GM12878 (cell line): ENCODE measurements at regions not wholly inside any gene's neighbourhood (a gene's known extent, or its start where the extent isn't known, plus 50 kb on each side); places are given as distances from the start of the nearest gene placed in this dataset.

Experiments used
- ATAC-seq: fragments of 200-7000 bp; cut with Tn5 transposase; 3 replicates; pipeline ENCODE4 v1.9.1; 2020; ENCODE audit warnings: mild to moderate bottlenecking, moderate library complexity
- BruUV-seq: library from RNA; stranded (reverse); fragments of 400-500 nt; replicated peaks from 2 replicates; lab custom pipeline; 2021; lab: Mats Ljungman, UMichigan
- CTCF ChIA-PET: fragments of 300-600 bp; sonication (Branson Sonifier 250); formaldehyde crosslinking; extraction: SDS; loops from one replicate; lab custom pipeline; 2021; ENCODE audit warnings: inconsistent platforms; lab: Yijun Ruan, JAX
- POLR2A ChIA-PET: fragments of 350-600 bp; formaldehyde crosslinking; extraction: SDS; loops from one replicate; lab custom pipeline; 2021; ENCODE audit warnings: inconsistent platforms; lab: Charles Lee
- RAD21 ChIA-PET: fragments of 300-600 bp; sonication (Branson Sonifier 250); formaldehyde crosslinking; loops from one replicate; lab custom pipeline; 2023; ENCODE audit warnings: antibody characterized with exemption; ENCODE audit not compliant: unreplicated experiment; lab: Charles Lee
- SMC1A ChIA-PET: fragments of 300-600 bp; sonication (Branson Sonifier 250); formaldehyde crosslinking; loops from one replicate; lab custom pipeline; 2023; ENCODE audit not compliant: unreplicated experiment, uncharacterized antibody; lab: Charles Lee
- DNase-seq: peaks from one replicate; pipeline ENCODE4 v3.0.0-alpha.2; 2011; ENCODE audit warnings: low read depth, low spot score
- FAIRE-seq: peaks from 3 replicates; lab custom pipeline; 2011; peaks lifted over from hg19 to GRCh38; lab: Jason Lieb, UNC
- H2AFZ ChIP-seq: 2 replicates; pipeline ENCODE4 v1.6.0; 2011; ENCODE audit warnings: low read depth, low read length, control low read depth; ENCODE audit not compliant: control insufficient read depth
- H3K27ac ChIP-seq: 2 replicates; pipeline ENCODE4 v1.5.1; 2011; ENCODE audit warnings: control low read depth; ENCODE audit not compliant: control insufficient read depth, insufficient read depth
- H3K27me3 ChIP-seq, 2 experiments: replicated peaks in 1 of 2; 2 replicates each; pipeline versions ENCODE4 v1.6.0 to v1.6.1; 2011; ENCODE audit warnings: low read length in 1 of 2; ENCODE audit not compliant: control insufficient read depth in 2 of 2, insufficient read depth in 2 of 2
- H3K36me3 ChIP-seq, 2 experiments: 2 replicates each; pipeline ENCODE4 v1.5.1; 2011; ENCODE audit warnings: low read length in 1 of 2; ENCODE audit not compliant: control insufficient read depth in 2 of 2, insufficient read depth in 2 of 2
- H3K4me1 ChIP-seq: 2 replicates; pipeline ENCODE4 v1.6.1; 2011; ENCODE audit warnings: mild to moderate bottlenecking, low read length, moderate library complexity, mixed read lengths; ENCODE audit not compliant: control insufficient read depth, insufficient read depth
- H3K4me2 ChIP-seq: 2 replicates; pipeline ENCODE4 v1.6.0; 2011; ENCODE audit warnings: control low read depth; ENCODE audit not compliant: control insufficient read depth, insufficient read depth
- H3K4me3 ChIP-seq: fragments of 200-600 bp; sonication (generic); 2 replicates; pipeline ENCODE4 v1.5.1; 2016
- H3K79me2 ChIP-seq: 2 replicates; pipeline ENCODE4 v1.6.0; 2011; ENCODE audit warnings: low read length; ENCODE audit not compliant: control insufficient read depth, insufficient read depth
- H3K9ac ChIP-seq: 2 replicates; pipeline ENCODE4 v1.8.0; 2011; ENCODE audit warnings: low read length, control low read depth, mixed read lengths; ENCODE audit not compliant: control insufficient read depth, insufficient read depth
- H3K9me3 ChIP-seq: replicated peaks from 3 replicates; pipeline ENCODE4 v1.5.1; 2011; ENCODE audit warnings: mild to moderate bottlenecking, low read length; ENCODE audit not compliant: control insufficient read depth, insufficient read depth
- H4K20me1 ChIP-seq: 2 replicates; pipeline ENCODE4 v1.6.0; 2011; ENCODE audit not compliant: control insufficient read depth, insufficient read depth
- EP300 ChIP-seq, 2 experiments: fragments of 150-350 bp in 1 of 2; IDR thresholded peaks; 2 replicates each; pipeline ENCODE4 v1.6.1; 2011 to 2012; ENCODE audit warnings: low read depth in 2 of 2, low read length in 2 of 2, borderline replicate concordance in 1 of 2, improper control_type of control experiment in 1 of 2, inconsistent platforms in 1 of 2; ENCODE audit not compliant: control insufficient read depth in 1 of 2
- HCFC1 ChIP-seq: fragments of 150-350 bp; IDR thresholded peaks from 2 replicates; pipeline ENCODE4 v1.6.1; 2014; ENCODE audit warnings: low read length
- JUNB ChIP-seq: IDR thresholded peaks from 2 replicates; pipeline ENCODE4 v1.6.1; 2016; ENCODE audit warnings: antibody characterized with exemption, mild to moderate bottlenecking
- KLF5 ChIP-seq: fragments of 450-650 bp; IDR thresholded peaks from 2 replicates; pipeline ENCODE4 v1.6.1; 2014; ENCODE audit warnings: mild to moderate bottlenecking; ENCODE audit not compliant: partially characterized antibody
- MTA3 ChIP-seq: IDR thresholded peaks from 2 replicates; pipeline ENCODE4 v1.6.1; 2012; ENCODE audit warnings: low read length, inconsistent platforms, borderline replicate concordance
- NFYB ChIP-seq: IDR thresholded peaks from 2 replicates; pipeline ENCODE4 v1.6.1; 2011; ENCODE audit warnings: low read depth, mild to moderate bottlenecking, low read length, improper control_type of control experiment, moderate library complexity; ENCODE audit not compliant: insufficient read depth
- PRDM15 ChIP-seq: fragments of 450-650 bp; formaldehyde crosslinking; IDR thresholded peaks from 2 replicates; pipeline ENCODE4 v1.4.0; 2020; ENCODE audit warnings: mild to moderate bottlenecking, moderate library complexity
- RUNX3 ChIP-seq: IDR thresholded peaks from 2 replicates; pipeline ENCODE4 v1.6.1; 2012; ENCODE audit warnings: low read length, inconsistent platforms
- TCF7 ChIP-seq: IDR thresholded peaks from 2 replicates; pipeline ENCODE4 v1.6.1; 2014; ENCODE audit warnings: antibody characterized with exemption, borderline replicate concordance
- WGBS: methylation state at CpG from one replicate; pipeline ENCODE4 v1.1.6; 2016; ENCODE audit warnings: low lambda C conversion rate; ENCODE audit not compliant: insufficient replicate concordance, insufficient coverage; ENCODE audit errors: missing lambda C conversion rate; 5-methylcytosine and 5-hydroxymethylcytosine counted together
- in situ Hi-C: fragments of 300-500 bp; cut with MboI; formaldehyde crosslinking; loops from 9 replicates; pipeline ENCODE4 v1.14.3; 2018; ENCODE audit warnings: mixed read lengths
- intact Hi-C: fragments of 100-400 bp; cut with micrococcal nuclease; formaldehyde crosslinking; loops from one replicate; pipeline ENCODE4 v1.14.2; 2022; ENCODE audit not compliant: unreplicated experiment

- TF ChIP-seq HCFC1 (no peak), TCF7 (no peak)
- TF ChIP-seq, all 136 proteins: peak for 0
Measured at GRCh38 chr4:100721077-100721476, 203.3 kb upstream of the EMCN start (continued).

GRCh38 chr4:100716416-100716815 lies 198.6 kb upstream of the EMCN start:
- 42% methylated on average over 5 of the region's 5 CpGs for WGBS
- H3K4me2 ChIP-seq, result no peak overlapping the region
- POLR2A ChIA-PET, result no interaction called here
- no peaks in the 10 kb centered on the region for H4K20me1 ChIP-seq
- DNase-seq, result no peak
- no peaks in the 10 kb centered on the region for H3K4me1 ChIP-seq
- no peaks in the 10 kb centered on the region for H3K36me3 ChIP-seq
- CTCF ChIA-PET, result no interaction called here
- H3K4me3 ChIP-seq, result no peak overlapping the region
- no peak overlapping the region for H3K27ac ChIP-seq
- H2AFZ ChIP-seq, result no peak overlapping the region
- in situ Hi-C loops (no loop called here), intact Hi-C loops (no loop called here)
- BruUV-seq, result no TSS peak
- no peak for ATAC-seq
- no peak overlapping the region for H3K9ac ChIP-seq
- FAIRE-seq, result no peak
- SMC1A ChIA-PET, result no interaction called here
- no peaks in the 10 kb centered on the region for H3K79me2 ChIP-seq
- RAD21 ChIA-PET, result no interaction called here
- H3K9me3 ChIP-seq, result no peaks in the 10 kb centered on the region
- H3K27me3 ChIP-seq, result no peaks in the 10 kb centered on the region
- TF ChIP-seq NFYB (no peak), KLF5 (no peak), PRDM15 (CRISPR knock-in tag) (no peak), RUNX3 (no peak), JUNB (no peak), MTA3 (no peak), EP300 (IDR thresholded peaks at IDR 0.05; ENCODE audit: borderline replicate concordance in 1 of 2, control insufficient read depth in 1 of 2, low read depth in 2 of 2, low read length in 2 of 2) (no peak)
